ENCODE measurements at regions not wholly inside any gene's neighbourhood (a gene's known extent, or its start where the extent isn't known, plus 50 kb on each side); places are given as distances from the start of the nearest gene placed in this dataset.

DNA sequence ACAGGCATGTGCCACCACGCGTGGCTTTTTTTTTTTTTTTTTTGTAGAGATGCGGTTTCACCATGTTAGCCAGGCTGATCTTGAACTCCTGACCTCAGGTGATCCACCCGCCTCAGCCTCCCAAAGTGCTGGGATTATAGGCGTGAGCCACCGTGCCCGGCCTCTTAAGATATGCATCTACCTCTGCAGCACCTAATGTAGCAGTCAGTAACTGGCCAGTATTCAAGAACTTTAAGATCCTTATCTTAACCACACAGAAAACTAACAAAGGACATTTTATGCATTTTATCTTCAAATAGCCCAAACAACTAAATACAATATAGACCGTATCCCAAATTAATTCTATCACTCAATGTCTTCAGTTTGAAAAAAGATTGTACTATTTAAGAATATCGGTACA lies 618.7 kb downstream of the TLE1 start:
- Histone ChIP-seq H3K4me1 (ENCODE audit: control insufficient read depth, insufficient read depth, low read length) (no peaks in the 10 kb centered on the region), H3K9me3 (ENCODE audit: control insufficient read depth, insufficient read depth, low read depth, low read length) (0 out of 2 replicates have a peak, but pooled peaks cover 2% of the 10 kb centered on the region), H3K36me3 (ENCODE audit: control insufficient read depth, insufficient read depth, low read length) (no peaks in the 10 kb centered on the region), H3K27ac (ENCODE audit: low read length) (no peak overlapping the region), H3K27me3 (ENCODE audit: control insufficient read depth, insufficient read depth, low read length) (no peaks in the 10 kb centered on the region), H3K4me3 (ENCODE audit: low read depth in 2 of 2, low read length in 2 of 2) (no peak overlapping the region)
- CTCF ChIA-PET: no interaction called here
- in situ Hi-C loops (cut with HindIII; ENCODE audit: low pct_unique_long_range_greater_than_20kb, low sequenced_read_pairs) (no loop called here), intact Hi-C loops (cut with micrococcal nuclease; ENCODE audit: unreplicated experiment) (no loop called here)
- ATAC-seq: no peak
- no peak for TF ChIP-seq SIN3A (IDR thresholded peaks at IDR 0.05; ENCODE audit: borderline replicate concordance, insufficient read depth, low read depth, low read length)
- TF ChIP-seq, protein P1, sequence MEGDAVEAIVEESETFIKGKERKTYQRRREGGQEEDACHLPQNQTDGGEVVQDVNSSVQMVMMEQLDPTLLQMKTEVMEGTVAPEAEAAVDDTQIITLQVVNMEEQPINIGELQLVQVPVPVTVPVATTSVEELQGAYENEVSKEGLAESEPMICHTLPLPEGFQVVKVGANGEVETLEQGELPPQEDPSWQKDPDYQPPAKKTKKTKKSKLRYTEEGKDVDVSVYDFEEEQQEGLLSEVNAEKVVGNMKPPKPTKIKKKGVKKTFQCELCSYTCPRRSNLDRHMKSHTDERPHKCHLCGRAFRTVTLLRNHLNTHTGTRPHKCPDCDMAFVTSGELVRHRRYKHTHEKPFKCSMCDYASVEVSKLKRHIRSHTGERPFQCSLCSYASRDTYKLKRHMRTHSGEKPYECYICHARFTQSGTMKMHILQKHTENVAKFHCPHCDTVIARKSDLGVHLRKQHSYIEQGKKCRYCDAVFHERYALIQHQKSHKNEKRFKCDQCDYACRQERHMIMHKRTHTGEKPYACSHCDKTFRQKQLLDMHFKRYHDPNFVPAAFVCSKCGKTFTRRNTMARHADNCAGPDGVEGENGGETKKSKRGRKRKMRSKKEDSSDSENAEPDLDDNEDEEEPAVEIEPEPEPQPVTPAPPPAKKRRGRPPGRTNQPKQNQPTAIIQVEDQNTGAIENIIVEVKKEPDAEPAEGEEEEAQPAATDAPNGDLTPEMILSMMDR (IDR thresholded peaks at IDR 0.05): no peak
- DNase-seq (ENCODE audit: low read depth, low spot score): no peak
- no TSS peak for BruUV-seq (replicated peaks)
- POLR2A ChIA-PET: no interaction called here

DNA sequence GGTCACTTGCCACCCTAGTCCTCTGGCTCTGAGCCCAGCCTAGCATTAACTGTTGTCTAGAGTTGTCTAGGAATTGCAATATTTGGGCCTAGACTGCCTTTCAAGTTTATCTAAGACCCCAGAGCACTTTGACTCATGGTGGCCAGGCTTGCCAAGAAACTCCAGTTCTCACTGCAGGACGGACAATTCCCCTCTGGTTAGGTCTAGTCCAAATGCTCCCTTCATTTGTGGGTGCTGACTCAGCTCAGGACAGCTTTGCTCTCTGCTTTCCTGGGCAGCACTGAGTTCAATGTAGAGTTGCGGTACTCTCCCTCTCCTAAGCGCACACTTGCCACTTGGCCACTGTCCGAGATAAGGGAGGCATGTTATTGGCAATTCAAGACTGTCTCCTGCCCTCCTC lies 619.4 kb downstream of the TLE1 start:
- POLR2A ChIA-PET: no interaction called here
- in situ Hi-C loops (cut with HindIII; ENCODE audit: low pct_unique_long_range_greater_than_20kb, low sequenced_read_pairs): no loop called here
- H3K4me3 ChIP-seq (ENCODE audit: low read depth in 2 of 2, low read length in 2 of 2): no peak overlapping the region
- intact Hi-C loops (cut with micrococcal nuclease; ENCODE audit: unreplicated experiment): no loop called here
- BruUV-seq (replicated peaks): no TSS peak
- CTCF ChIA-PET: no interaction called here
- no peaks in the 10 kb centered on the region for H3K36me3 ChIP-seq (ENCODE audit: control insufficient read depth, insufficient read depth, low read length)
- H3K9me3 ChIP-seq (ENCODE audit: control insufficient read depth, insufficient read depth, low read depth, low read length): 0 out of 2 replicates have a peak, but pooled peaks cover 2% of the 10 kb centered on the region
- no peak overlapping the region for H3K27ac ChIP-seq (ENCODE audit: low read length)
- DNase-seq (ENCODE audit: low read depth, low spot score) (no peak), ATAC-seq (no peak)
- TF ChIP-seq SIN3A (IDR thresholded peaks at IDR 0.05; ENCODE audit: borderline replicate concordance, insufficient read depth, low read depth, low read length): no peak
- no peak for TF ChIP-seq TCF7L2 (IDR thresholded peaks at IDR 0.05; ENCODE audit: low read depth, low read length)
- TF ChIP-seq, protein P2, sequence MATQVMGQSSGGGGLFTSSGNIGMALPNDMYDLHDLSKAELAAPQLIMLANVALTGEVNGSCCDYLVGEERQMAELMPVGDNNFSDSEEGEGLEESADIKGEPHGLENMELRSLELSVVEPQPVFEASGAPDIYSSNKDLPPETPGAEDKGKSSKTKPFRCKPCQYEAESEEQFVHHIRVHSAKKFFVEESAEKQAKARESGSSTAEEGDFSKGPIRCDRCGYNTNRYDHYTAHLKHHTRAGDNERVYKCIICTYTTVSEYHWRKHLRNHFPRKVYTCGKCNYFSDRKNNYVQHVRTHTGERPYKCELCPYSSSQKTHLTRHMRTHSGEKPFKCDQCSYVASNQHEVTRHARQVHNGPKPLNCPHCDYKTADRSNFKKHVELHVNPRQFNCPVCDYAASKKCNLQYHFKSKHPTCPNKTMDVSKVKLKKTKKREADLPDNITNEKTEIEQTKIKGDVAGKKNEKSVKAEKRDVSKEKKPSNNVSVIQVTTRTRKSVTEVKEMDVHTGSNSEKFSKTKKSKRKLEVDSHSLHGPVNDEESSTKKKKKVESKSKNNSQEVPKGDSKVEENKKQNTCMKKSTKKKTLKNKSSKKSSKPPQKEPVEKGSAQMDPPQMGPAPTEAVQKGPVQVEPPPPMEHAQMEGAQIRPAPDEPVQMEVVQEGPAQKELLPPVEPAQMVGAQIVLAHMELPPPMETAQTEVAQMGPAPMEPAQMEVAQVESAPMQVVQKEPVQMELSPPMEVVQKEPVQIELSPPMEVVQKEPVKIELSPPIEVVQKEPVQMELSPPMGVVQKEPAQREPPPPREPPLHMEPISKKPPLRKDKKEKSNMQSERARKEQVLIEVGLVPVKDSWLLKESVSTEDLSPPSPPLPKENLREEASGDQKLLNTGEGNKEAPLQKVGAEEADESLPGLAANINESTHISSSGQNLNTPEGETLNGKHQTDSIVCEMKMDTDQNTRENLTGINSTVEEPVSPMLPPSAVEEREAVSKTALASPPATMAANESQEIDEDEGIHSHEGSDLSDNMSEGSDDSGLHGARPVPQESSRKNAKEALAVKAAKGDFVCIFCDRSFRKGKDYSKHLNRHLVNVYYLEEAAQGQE (IDR thresholded peaks at IDR 0.05; ENCODE audit: insufficient read depth in 1 of 2, low read depth in 2 of 2, low read length in 1 of 2): no peak
- TF ChIP-seq POLR2AphosphoS5 (IDR thresholded peaks at IDR 0.05; ENCODE audit: low read depth, low read length): no peak
- TF ChIP-seq, protein P1 (IDR thresholded peaks at IDR 0.05): no peak
- H3K4me1 ChIP-seq (ENCODE audit: control insufficient read depth, insufficient read depth, low read length): no peaks in the 10 kb centered on the region
- H3K27me3 ChIP-seq (ENCODE audit: control insufficient read depth, insufficient read depth, low read length): no peaks in the 10 kb centered on the region

All from Panc1 (cell line).